Loucy (cell line): ENCODE measurements at regions not wholly inside any gene's neighbourhood (a gene's known extent, or its start where the extent isn't known, plus 50 kb on each side); places are given as distances from the start of the nearest gene placed in this dataset.

Source experiments
- H2AFZ ChIP-seq: fragments of 200-600 bp; sonication (generic); 2 replicates; pipeline ENCODE4 v1.6.0; 2016; ENCODE audit warnings: antibody characterized with exemption, mild to moderate bottlenecking, low read length, moderate library complexity
- H3F3A ChIP-seq: fragments of 200-600 bp; 2 replicates; pipeline ENCODE4 v1.6.0; 2016; ENCODE audit warnings: antibody characterized with exemption, low read depth, mild to moderate bottlenecking
- H3K27me3 ChIP-seq: fragments of 200-600 bp; sonication (generic); 2 replicates; pipeline ENCODE4 v1.6.1; 2014; ENCODE audit warnings: low read length, mild to moderate bottlenecking; ENCODE audit not compliant: insufficient read depth, poor library complexity, severe bottlenecking
- H3K36me3 ChIP-seq: fragments of 200-600 bp; sonication (generic); 2 replicates; pipeline ENCODE4 v1.6.1; 2016; ENCODE audit warnings: low read length; ENCODE audit not compliant: insufficient read depth
- H3K4me1 ChIP-seq: fragments of 200-600 bp; sonication (generic); 2 replicates; pipeline ENCODE4 v1.5.1; 2014; ENCODE audit warnings: low read length, mild to moderate bottlenecking; ENCODE audit not compliant: insufficient read depth, poor library complexity, severe bottlenecking
- H3K4me2 ChIP-seq: fragments of 200-600 bp; sonication (generic); 2 replicates; pipeline ENCODE4 v1.6.0; 2014; ENCODE audit warnings: antibody characterized with exemption, low read length, low read depth, mild to moderate bottlenecking; ENCODE audit not compliant: poor library complexity, severe bottlenecking
- H3K4me3 ChIP-seq: fragments of 200-600 bp; sonication (generic); 2 replicates; pipeline ENCODE4 v1.5.1; 2014; ENCODE audit warnings: low read length, mild to moderate bottlenecking, mixed read lengths; ENCODE audit not compliant: poor library complexity, severe bottlenecking
- H3K79me2 ChIP-seq: fragments of 200-600 bp; sonication (generic); 2 replicates; pipeline ENCODE4 v1.6.1; 2014; ENCODE audit warnings: low read length; ENCODE audit not compliant: insufficient read depth
- H3K9ac ChIP-seq: fragments of 200-600 bp; sonication (generic); 2 replicates; pipeline ENCODE4 v1.6.0; 2014; ENCODE audit warnings: mild to moderate bottlenecking, low read depth, low read length, moderate library complexity; ENCODE audit not compliant: poor library complexity, severe bottlenecking
- H3K9me2 ChIP-seq: fragments of 200-600 bp; sonication (generic); replicated peaks from 2 replicates; pipeline ENCODE4 v1.6.1; 2016; ENCODE audit warnings: low read depth, low read length, mixed read lengths
- H3K9me3 ChIP-seq: fragments of 200-600 bp; sonication (generic); 2 replicates; pipeline ENCODE4 v1.6.1; 2014; ENCODE audit warnings: mild to moderate bottlenecking, antibody characterized with exemption, low read length, low read depth; ENCODE audit not compliant: insufficient read depth
- H4K20me1 ChIP-seq: fragments of 200-600 bp; sonication (generic); 2 replicates; pipeline ENCODE4 v1.6.0; 2014; ENCODE audit warnings: antibody characterized with exemption, low read length, mild to moderate bottlenecking; ENCODE audit not compliant: insufficient read depth, poor library complexity, severe bottlenecking
- CTCF ChIP-seq: fragments of 200-600 bp; sonication (generic); conservative IDR thresholded peaks from 2 replicates; pipeline ENCODE4 v1.5.1; 2014; ENCODE audit warnings: mild to moderate bottlenecking, antibody characterized with exemption, low read length
- EZH2phosphoT487 ChIP-seq: fragments of 200-600 bp; IDR thresholded peaks from 2 replicates; pipeline ENCODE4 v1.6.1; 2018; ENCODE audit warnings: antibody characterized with exemption, mild to moderate bottlenecking, moderate library complexity, borderline replicate concordance

- no peaks in the 10 kb centered on the region for H3F3A ChIP-seq
- H3K4me3 ChIP-seq = no peak overlapping the region
- H3K27me3 ChIP-seq = no peaks in the 10 kb centered on the region
- no peaks in the 10 kb centered on the region for H4K20me1 ChIP-seq
- H3K79me2 ChIP-seq = no peaks in the 10 kb centered on the region
- H3K9ac ChIP-seq = no peak overlapping the region
- H2AFZ ChIP-seq = no peak overlapping the region
- no peaks in the 10 kb centered on the region for H3K36me3 ChIP-seq
- TF ChIP-seq CTCF (no peak), EZH2phosphoT487 (no peak)
- no peak overlapping the region for H3K4me2 ChIP-seq
- H3K4me1 ChIP-seq = no peaks in the 10 kb centered on the region
- no peaks in the 10 kb centered on the region for H3K9me3 ChIP-seq
- no peaks in the 10 kb centered on the region for H3K9me2 ChIP-seq
These were observed 339.9 kb upstream of the BCHE start for GRCh38 chr3:166177130-166177529.

GRCh38 chr3:166171695-166172094, 334.5 kb upstream of the BCHE start:
- no peak for TF ChIP-seq EZH2phosphoT487
- no peak for TF ChIP-seq CTCF
- H3K4me2 ChIP-seq = no peak overlapping the region

GRCh38 chr3:166169681-166170080, 332.5 kb upstream of the BCHE start:
- H3F3A ChIP-seq = no peaks in the 10 kb centered on the region
- no peaks in the 10 kb centered on the region for H4K20me1 ChIP-seq
- no peak for TF ChIP-seq CTCF
- no peak for TF ChIP-seq EZH2phosphoT487
- H3K9me2 ChIP-seq = no peaks in the 10 kb centered on the region; the same call in 1 of the 2 replicates
- no peak overlapping the region for H3K4me3 ChIP-seq
- H2AFZ ChIP-seq = no peak overlapping the region
- H3K27me3 ChIP-seq = no peaks in the 10 kb centered on the region
- no peaks in the 10 kb centered on the region for H3K36me3 ChIP-seq
- H3K4me1 ChIP-seq = no peaks in the 10 kb centered on the region
- no peak overlapping the region for H3K4me2 ChIP-seq
- no peaks in the 10 kb centered on the region for H3K79me2 ChIP-seq
- H3K9ac ChIP-seq = no peak overlapping the region
- H3K9me3 ChIP-seq = no peaks in the 10 kb centered on the region

More at GRCh38 chr3:166171695-166172094, 334.5 kb upstream of the BCHE start:
- Histone ChIP-seq H2AFZ (no peak overlapping the region), H3K36me3 (no peaks in the 10 kb centered on the region), H3K27me3 (no peaks in the 10 kb centered on the region), H3K79me2 (no peaks in the 10 kb centered on the region), H3F3A (no peaks in the 10 kb centered on the region), H3K4me1 (no peaks in the 10 kb centered on the region), H3K9me3 (no peaks in the 10 kb centered on the region), H3K4me3 (no peak overlapping the region), H3K9ac (no peak overlapping the region), H4K20me1 (no peaks in the 10 kb centered on the region), H3K9me2 (no peaks in the 10 kb centered on the region; the same call in 1 of the 2 replicates)
